ENCODE measurements at regions not wholly inside any gene's neighbourhood (a gene's known extent, or its start where the extent isn't known, plus 50 kb on each side); places are given as distances from the start of the nearest gene placed in this dataset.

GRCh38 chr4:33551244-33551643 is 2693.1 kb downstream of the ARAP2 start:
- H3K27ac Mint-ChIP-seq, result no peak overlapping the region
- Histone ChIP-seq H3F3A (ENCODE audit: low read depth) (no peaks in the 10 kb centered on the region), H3K9ac (no peak overlapping the region), H3K4me3 (no peak overlapping the region), H3K27ac (no peak overlapping the region), H3K27me3 (no peaks in the 10 kb centered on the region), H3K4me1 (no peaks in the 10 kb centered on the region), H3K36me3 (no peaks in the 10 kb centered on the region), H3K79me2 (ENCODE audit: low read depth) (no peaks in the 10 kb centered on the region), H2AFZ (replicated peaks) (no peak overlapping the region), H3K4me2 (no peak overlapping the region), H4K20me1 (ENCODE audit: low read depth) (no peaks in the 10 kb centered on the region), H3K9me3 (ENCODE audit: low read depth) (no peaks in the 10 kb centered on the region)
- TF ChIP-seq, protein P1, sequence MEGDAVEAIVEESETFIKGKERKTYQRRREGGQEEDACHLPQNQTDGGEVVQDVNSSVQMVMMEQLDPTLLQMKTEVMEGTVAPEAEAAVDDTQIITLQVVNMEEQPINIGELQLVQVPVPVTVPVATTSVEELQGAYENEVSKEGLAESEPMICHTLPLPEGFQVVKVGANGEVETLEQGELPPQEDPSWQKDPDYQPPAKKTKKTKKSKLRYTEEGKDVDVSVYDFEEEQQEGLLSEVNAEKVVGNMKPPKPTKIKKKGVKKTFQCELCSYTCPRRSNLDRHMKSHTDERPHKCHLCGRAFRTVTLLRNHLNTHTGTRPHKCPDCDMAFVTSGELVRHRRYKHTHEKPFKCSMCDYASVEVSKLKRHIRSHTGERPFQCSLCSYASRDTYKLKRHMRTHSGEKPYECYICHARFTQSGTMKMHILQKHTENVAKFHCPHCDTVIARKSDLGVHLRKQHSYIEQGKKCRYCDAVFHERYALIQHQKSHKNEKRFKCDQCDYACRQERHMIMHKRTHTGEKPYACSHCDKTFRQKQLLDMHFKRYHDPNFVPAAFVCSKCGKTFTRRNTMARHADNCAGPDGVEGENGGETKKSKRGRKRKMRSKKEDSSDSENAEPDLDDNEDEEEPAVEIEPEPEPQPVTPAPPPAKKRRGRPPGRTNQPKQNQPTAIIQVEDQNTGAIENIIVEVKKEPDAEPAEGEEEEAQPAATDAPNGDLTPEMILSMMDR (IDR thresholded peaks at IDR 0.05), result no peak
- TF ChIP-seq EZH2phosphoT487 (IDR thresholded peaks at IDR 0.05) (no peak), EZH2 (IDR thresholded peaks at IDR 0.05) (no peak)
- no peaks in the 10 kb centered on the region for H3K36me3 Mint-ChIP-seq
- DNase-seq (ENCODE audit: low spot score), result no peak
- no peak overlapping the region for H3K4me3 Mint-ChIP-seq
- no peaks in the 10 kb centered on the region for H3K4me1 Mint-ChIP-seq
- peaks cover 6% of the 10 kb centered on the region for H3K9me3 Mint-ChIP-seq
- no peaks in the 10 kb centered on the region for H3K27me3 Mint-ChIP-seq (ENCODE audit: insufficient read depth, low read depth)

DNA sequence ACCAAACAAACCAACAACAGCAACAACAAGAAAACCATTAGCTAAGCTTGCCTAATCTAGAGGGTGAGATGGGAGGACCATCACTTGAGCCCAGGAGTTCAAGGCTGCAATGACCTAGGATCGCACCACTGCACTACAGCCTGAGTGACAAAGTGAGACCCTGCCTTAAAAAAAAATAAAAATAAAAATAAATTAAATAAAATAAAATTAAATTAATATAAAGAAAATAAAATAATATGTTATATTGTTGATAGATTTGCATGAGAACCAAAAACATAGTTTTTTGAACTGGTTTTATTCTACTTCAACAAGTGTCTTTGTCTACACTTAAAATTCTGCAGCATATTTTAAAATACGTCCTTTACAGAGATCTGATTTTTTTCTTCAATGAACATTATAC is 2683.1 kb downstream of the ARAP2 start:
- no peaks in the 10 kb centered on the region for H3F3A ChIP-seq (ENCODE audit: low read depth)
- H3K4me3 ChIP-seq, result no peak overlapping the region
- Mint-ChIP-seq H3K27me3 (ENCODE audit: insufficient read depth, low read depth) (no peaks in the 10 kb centered on the region), H3K4me3 (no peak overlapping the region), H3K9me3 (no peaks in the 10 kb centered on the region), H3K27ac (no peak overlapping the region), H3K36me3 (no peaks in the 10 kb centered on the region), H3K4me1 (no peaks in the 10 kb centered on the region)
- H3K27me3 ChIP-seq, result no peaks in the 10 kb centered on the region
- no peaks in the 10 kb centered on the region for H3K4me1 ChIP-seq
- H3K9ac ChIP-seq, result no peak overlapping the region
- no peak overlapping the region for H2AFZ ChIP-seq (replicated peaks)
- H3K9me3 ChIP-seq (ENCODE audit: low read depth), result no peaks in the 10 kb centered on the region
- H3K36me3 ChIP-seq, result no peaks in the 10 kb centered on the region
- no peak overlapping the region for H3K27ac ChIP-seq
- no peak for DNase-seq (ENCODE audit: low spot score)
- TF ChIP-seq EZH2 (IDR thresholded peaks at IDR 0.05) (no peak), EZH2phosphoT487 (IDR thresholded peaks at IDR 0.05) (no peak)
- TF ChIP-seq, protein P1 (IDR thresholded peaks at IDR 0.05), result no peak
- H3K4me2 ChIP-seq, result no peak overlapping the region
- H4K20me1 ChIP-seq (ENCODE audit: low read depth), result no peaks in the 10 kb centered on the region
- no peaks in the 10 kb centered on the region for H3K79me2 ChIP-seq (ENCODE audit: low read depth)

DNA sequence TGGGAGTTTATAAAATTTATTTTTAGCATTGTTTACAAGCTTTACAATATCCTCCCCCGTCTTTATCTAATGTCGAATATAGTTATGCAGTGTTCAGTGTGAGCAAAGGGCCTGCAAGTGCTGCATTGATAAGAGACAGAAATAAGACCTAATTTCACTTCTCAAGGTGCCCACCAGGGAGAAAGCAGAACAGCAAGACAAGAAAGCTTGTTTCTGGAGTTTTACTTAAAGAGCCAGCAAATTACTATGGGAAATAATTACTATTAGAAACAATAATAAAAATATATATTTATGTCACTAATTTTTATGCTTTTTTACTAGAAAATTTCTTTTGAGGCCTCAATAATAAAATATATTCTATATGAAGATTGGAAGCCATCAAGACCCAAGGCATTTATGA is 2677.7 kb downstream of the ARAP2 start:
- Histone ChIP-seq H3K27ac (no peak overlapping the region), H3K9me3 (ENCODE audit: low read depth) (no peaks in the 10 kb centered on the region), H3K4me3 (no peak overlapping the region), H3K9ac (no peak overlapping the region), H3K4me2 (no peak overlapping the region), H3F3A (ENCODE audit: low read depth) (no peaks in the 10 kb centered on the region), H3K79me2 (ENCODE audit: low read depth) (no peaks in the 10 kb centered on the region), H2AFZ (replicated peaks) (no peak overlapping the region), H3K4me1 (no peaks in the 10 kb centered on the region), H3K36me3 (no peaks in the 10 kb centered on the region), H4K20me1 (ENCODE audit: low read depth) (no peaks in the 10 kb centered on the region), H3K27me3 (no peaks in the 10 kb centered on the region)
- no peak overlapping the region for H3K4me3 Mint-ChIP-seq
- H3K27ac Mint-ChIP-seq, result no peak overlapping the region
- no peak for DNase-seq (ENCODE audit: low spot score)
- no peaks in the 10 kb centered on the region for H3K4me1 Mint-ChIP-seq
- TF ChIP-seq EZH2phosphoT487 (IDR thresholded peaks at IDR 0.05) (no peak), EZH2 (IDR thresholded peaks at IDR 0.05) (no peak)
- TF ChIP-seq, protein P1 (IDR thresholded peaks at IDR 0.05), result no peak
- H3K36me3 Mint-ChIP-seq, result no peaks in the 10 kb centered on the region
- no peaks in the 10 kb centered on the region for H3K27me3 Mint-ChIP-seq (ENCODE audit: insufficient read depth, low read depth)
- no peaks in the 10 kb centered on the region for H3K9me3 Mint-ChIP-seq

GRCh38 chr4:33577791-33578190 is 2666.5 kb downstream of the ARAP2 start:
- H3F3A ChIP-seq (ENCODE audit: low read depth), result no peaks in the 10 kb centered on the region
- H3K4me1 ChIP-seq, result no peaks in the 10 kb centered on the region
- DNase-seq (ENCODE audit: low spot score), result no peak
- no peak overlapping the region for H2AFZ ChIP-seq (replicated peaks)
- H3K79me2 ChIP-seq (ENCODE audit: low read depth), result no peaks in the 10 kb centered on the region
- no peaks in the 10 kb centered on the region for H3K9me3 ChIP-seq (ENCODE audit: low read depth)
- no peak overlapping the region for H3K4me3 ChIP-seq
- no peaks in the 10 kb centered on the region for H4K20me1 ChIP-seq (ENCODE audit: low read depth)
- Mint-ChIP-seq H3K4me1 (no peaks in the 10 kb centered on the region), H3K9me3 (no peaks in the 10 kb centered on the region), H3K4me3 (no peak overlapping the region), H3K36me3 (no peaks in the 10 kb centered on the region), H3K27ac (no peak overlapping the region), H3K27me3 (ENCODE audit: insufficient read depth, low read depth) (no peaks in the 10 kb centered on the region)
- H3K9ac ChIP-seq, result no peak overlapping the region
- no peaks in the 10 kb centered on the region for H3K36me3 ChIP-seq
- H3K4me2 ChIP-seq, result no peak overlapping the region
- H3K27me3 ChIP-seq, result no peaks in the 10 kb centered on the region
- TF ChIP-seq EZH2phosphoT487 (IDR thresholded peaks at IDR 0.05) (no peak), EZH2 (IDR thresholded peaks at IDR 0.05) (no peak)
- TF ChIP-seq, protein P1 (IDR thresholded peaks at IDR 0.05), result no peak
- no peak overlapping the region for H3K27ac ChIP-seq

All from neural progenitor cell (in vitro differentiated cells).